Stimulated activated CD4-positive, alpha-beta T cell treated with anti-CD3 and anti-CD28 coated beads, Interleukin-12 subunit alpha, Interleukin-12 subunit beta, amount 100 ng/mL, for 48 hours (primary cell): ENCODE measurements at regions not wholly inside any gene's neighbourhood (a gene's known extent, or its start where the extent isn't known, plus 50 kb on each side); places are given as distances from the start of the nearest gene placed in this dataset.
"Not testable (repeated sequence)": the region's sequence is repeated elsewhere in the genome, so short reads cannot be mapped to it uniquely, and the experiment has no call there.

Source experiments
- DNase-seq, 3 donors: peaks; one replicate each; pipeline ENCODE4 v3.0.0-alpha.2; 2020; ENCODE audit warnings: low read depth in 2 of 3, low spot score in 1 of 3

- DNase-seq, result no peak
Measured at GRCh38 chr5:124193371-124193789, 553.1 kb downstream of the ZNF608 start.

DNA sequence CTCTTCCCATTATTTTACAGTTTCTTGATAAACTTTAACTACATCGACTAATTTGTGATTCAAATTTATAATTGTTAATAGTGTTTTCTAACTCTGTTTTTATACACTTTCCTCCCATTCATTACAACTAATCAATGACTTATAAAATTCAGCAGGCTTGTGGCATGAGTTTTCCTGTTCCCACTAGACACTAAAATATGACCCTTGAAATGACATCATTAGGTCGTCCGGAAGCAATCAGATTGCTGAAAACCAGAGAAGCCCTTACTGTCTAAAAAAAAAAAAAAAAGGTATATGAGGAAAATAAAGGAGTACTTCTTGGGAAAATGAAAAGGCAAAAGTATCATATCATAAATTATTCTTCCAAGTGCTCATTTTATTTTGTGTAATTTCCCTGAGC, 553.7 kb downstream of the ZNF608 start:
- DNase-seq, result no peak

GRCh38 chr5:124185716-124186115, 560.7 kb downstream of the ZNF608 start:
- no peak for DNase-seq

- no peak for DNase-seq
Measured at GRCh38 chr5:124182133-124182532, 564.3 kb downstream of the ZNF608 start.

DNA sequence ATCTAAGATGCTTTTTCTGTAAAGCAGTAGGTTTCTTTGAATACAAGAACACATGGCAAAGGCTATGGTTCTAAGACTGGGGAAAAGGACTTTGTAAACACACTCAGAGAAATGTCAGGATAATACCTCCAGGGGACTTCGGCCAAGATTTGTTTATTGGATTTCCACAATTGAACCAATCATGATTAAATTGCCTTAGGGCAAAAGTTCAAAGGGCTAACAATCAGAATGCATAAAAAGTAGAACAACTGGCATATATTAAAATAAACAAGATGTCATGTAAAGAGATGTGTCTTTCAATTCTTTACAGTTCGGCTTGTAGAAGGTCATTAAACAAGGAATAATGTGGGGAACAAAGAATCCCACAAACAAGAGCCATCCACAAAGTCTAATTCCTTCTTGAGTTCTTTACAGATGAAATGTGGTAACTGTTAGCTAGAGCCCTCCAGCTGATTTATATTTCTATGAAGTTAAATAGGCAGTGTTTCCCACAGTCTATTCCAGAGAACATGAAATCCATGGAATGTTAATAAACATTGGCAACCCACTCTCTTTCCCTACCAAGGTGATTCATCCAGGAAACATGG, 565.5 kb downstream of the ZNF608 start:
- no peak for DNase-seq

GRCh38 chr5:124180299-124180874, 566.1 kb downstream of the ZNF608 start:
- no peak for DNase-seq

- DNase-seq, result no peak
Measured at GRCh38 chr5:124179819-124180218, 566.6 kb downstream of the ZNF608 start.

DNA sequence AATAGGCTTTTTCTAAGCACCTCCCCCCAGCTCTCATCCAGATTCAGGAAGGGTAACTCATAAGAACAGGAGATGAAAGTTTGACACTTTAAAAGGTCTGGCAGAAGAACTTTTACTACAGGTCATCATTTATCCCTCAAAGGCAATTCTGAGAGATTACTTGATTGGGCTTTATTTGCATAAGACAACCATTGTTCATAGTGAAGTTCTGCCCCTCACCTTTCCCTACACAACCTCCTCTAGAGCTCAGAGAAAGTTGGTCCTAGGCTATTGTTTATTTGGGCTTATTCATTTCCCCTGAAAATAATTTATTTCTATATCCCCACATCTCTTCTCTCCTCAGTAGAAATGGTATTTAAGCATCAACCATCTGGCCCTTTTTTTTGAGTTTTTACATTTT, 568.4 kb downstream of the ZNF608 start:
- DNase-seq, result no peak

GRCh38 chr5:124176692-124177091, 569.7 kb downstream of the ZNF608 start:
- DNase-seq, result no peak

DNA sequence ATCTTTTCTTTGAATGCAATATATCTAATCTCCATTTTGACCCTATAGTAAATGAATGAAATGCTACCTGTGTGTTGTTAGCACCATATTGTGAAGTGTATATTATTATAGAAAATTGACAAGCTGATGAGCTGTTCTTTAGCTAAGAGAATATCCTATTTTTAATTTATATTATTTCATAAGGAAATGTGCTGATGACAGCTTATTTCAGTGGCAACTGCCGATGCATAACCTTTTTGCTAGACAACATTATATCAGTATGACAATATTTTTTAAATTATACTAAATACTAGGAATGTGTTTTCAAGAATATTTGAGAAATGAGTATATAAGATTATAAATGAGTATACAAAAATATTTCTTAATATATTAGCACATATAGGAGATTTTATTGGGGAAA, 573.1 kb downstream of the ZNF608 start:
- no peak for DNase-seq

- no peak for DNase-seq
Measured at GRCh38 chr5:124172389-124173003, 573.9 kb downstream of the ZNF608 start.

- DNase-seq, result not testable (repeated sequence)
Measured at GRCh38 chr5:124168093-124168492, 578.3 kb downstream of the ZNF608 start.

- DNase-seq, result no peak
Measured at GRCh38 chr5:124162767-124163532, 583.5 kb downstream of the ZNF608 start.

- DNase-seq, result no peak
Measured at GRCh38 chr5:124161266-124161665, 585.2 kb downstream of the ZNF608 start.

DNA sequence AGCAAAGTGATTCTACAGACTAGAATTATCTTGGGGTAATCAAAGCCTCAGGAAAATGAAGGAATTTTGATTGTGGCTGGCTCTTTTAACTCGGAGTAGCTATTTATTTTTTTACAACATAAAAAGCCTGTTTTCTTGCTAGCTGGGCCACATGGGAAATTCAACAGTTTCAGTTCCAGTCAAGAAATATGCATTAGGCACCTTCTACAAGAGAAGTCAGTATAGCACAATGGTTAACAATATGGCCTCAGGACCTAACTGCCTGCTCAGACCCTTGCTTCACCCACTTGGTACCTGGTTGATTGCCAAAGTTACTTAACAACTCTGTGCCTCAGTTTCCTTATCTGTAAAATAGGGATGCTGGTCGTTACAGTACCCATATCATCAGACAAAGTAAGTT, 586.2 kb downstream of the ZNF608 start:
- DNase-seq, result no peak

- DNase-seq, result no peak
Measured at GRCh38 chr5:124157320-124157719, 589.1 kb downstream of the ZNF608 start.

GRCh38 chr5:124156415-124156996, 589.9 kb downstream of the ZNF608 start:
- no peak for DNase-seq

DNA sequence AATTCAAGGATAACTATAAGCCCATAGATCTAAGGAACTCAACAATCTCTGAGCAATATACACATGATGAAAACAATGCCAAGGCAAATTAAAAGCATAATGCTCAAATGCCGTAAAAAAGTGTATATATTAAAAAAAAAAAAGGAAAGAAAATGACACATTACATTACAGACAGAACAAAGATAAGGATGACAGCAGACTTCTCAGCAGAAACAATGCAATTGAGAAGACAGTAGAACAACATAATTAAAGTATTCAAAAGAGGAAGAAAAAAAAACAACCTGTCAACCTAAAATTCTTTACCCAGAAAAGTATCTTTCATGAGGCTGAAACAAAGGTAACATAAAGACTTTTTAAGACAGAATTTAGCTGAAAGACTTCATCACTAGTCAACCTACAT, 591.7 kb downstream of the ZNF608 start:
- DNase-seq, result no peak

- no peak for DNase-seq
Measured at GRCh38 chr5:124153588-124153987, 592.9 kb downstream of the ZNF608 start.

GRCh38 chr5:124148574-124148973, 597.9 kb downstream of the ZNF608 start:
- DNase-seq, result no peak

DNA sequence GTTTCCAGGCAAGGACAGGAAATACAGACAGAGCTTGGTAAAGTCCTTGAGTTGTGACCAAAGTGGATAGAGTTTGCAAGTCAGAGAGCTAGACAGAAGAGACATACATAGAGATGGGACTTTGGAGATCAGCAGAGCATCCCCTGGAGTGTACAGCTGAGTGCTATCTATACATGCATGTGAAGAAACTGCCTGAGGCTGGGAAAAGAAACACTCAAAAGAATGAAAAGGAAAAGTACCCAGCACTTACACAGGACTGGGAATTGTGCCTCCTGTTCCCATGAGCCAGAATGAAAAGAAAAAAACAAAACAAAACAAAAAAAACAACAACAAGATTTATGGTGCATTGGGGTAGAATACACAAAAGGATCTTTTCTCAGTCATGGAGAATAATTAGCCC, 606.4 kb downstream of the ZNF608 start:
- DNase-seq, result no peak

DNA sequence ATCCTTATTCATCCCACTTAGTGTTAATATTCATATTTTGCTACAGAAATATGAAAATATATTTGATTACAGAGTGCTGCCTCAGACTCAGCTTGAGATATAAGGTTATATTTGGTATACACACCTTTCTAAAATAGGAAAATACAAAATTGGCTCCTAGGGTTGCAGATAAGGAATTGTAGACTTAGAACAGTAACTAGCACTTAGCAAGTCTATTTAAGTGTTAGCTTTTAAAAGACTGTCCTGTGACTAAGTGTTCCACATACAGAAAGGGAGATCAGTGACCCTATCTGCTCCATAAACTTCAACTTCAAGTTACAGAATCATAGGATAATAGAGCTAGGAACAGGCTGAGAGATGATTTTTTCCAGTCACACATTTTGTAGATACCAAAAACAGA, 607.0 kb downstream of the ZNF608 start:
- no peak for DNase-seq
